IMR-90 (cell line): ENCODE measurements at regions not wholly inside any gene's neighbourhood (a gene's known extent, or its start where the extent isn't known, plus 50 kb on each side); places are given as distances from the start of the nearest gene placed in this dataset.

Experiments used
- ATAC-seq: fragments of 200-7000 bp; cut with Tn5 transposase; 2 replicates; pipeline ENCODE4 v1.9.1; 2020; ENCODE audit warnings: low read depth, mild to moderate bottlenecking, moderate library complexity
- BruUV-seq: library from RNA; stranded (reverse); fragments of 400-500 nt; replicated peaks from 2 replicates; lab custom pipeline; 2021; lab: Mats Ljungman, UMichigan
- CTCF ChIA-PET: fragments of 300-600 bp; formaldehyde crosslinking; extraction: SDS; loops from one replicate; lab custom pipeline; 2021; ENCODE audit warnings: antibody characterized with exemption; lab: Yijun Ruan, JAX
- POLR2A ChIA-PET: fragments of 300-600 bp; sonication (Branson Sonifier 250); formaldehyde crosslinking; loops from one replicate; lab custom pipeline; 2022; ENCODE audit warnings: antibody characterized with exemption; ENCODE audit not compliant: unreplicated experiment; lab: Charles Lee
- DNase-seq: peaks from one replicate; pipeline ENCODE4 v3.0.0; 2013
- H2AFZ ChIP-seq: replicated peaks from 2 replicates; pipeline ENCODE3; 2013; ENCODE audit warnings: low read length, mild to moderate bottlenecking; ENCODE audit not compliant: poor library complexity
- H2AK5ac ChIP-seq: 2 replicates; pipeline ENCODE4 v1.6.1; 2013; ENCODE audit warnings: low read depth, low read length, inconsistent platforms
- H2AK9ac ChIP-seq: replicated peaks from 2 replicates; pipeline ENCODE3; 2013; ENCODE audit warnings: mild to moderate bottlenecking, low read depth, low read length, moderate library complexity; ENCODE audit not compliant: poor library complexity
- H2BK120ac ChIP-seq: 2 replicates; pipeline ENCODE4 v1.6.1; 2013; ENCODE audit warnings: low read depth, low read length, inconsistent platforms
- H2BK15ac ChIP-seq: 3 replicates; pipeline ENCODE4 v1.6.1; 2013; ENCODE audit warnings: low read depth, low read length, inconsistent platforms
- H2BK20ac ChIP-seq: 2 replicates; pipeline ENCODE4 v1.6.1; 2013; ENCODE audit warnings: low read depth, mild to moderate bottlenecking, inconsistent platforms, low read length, moderate library complexity
- H2BK5ac ChIP-seq: 2 replicates; pipeline ENCODE4 v1.6.1; 2013; ENCODE audit warnings: mild to moderate bottlenecking, low read depth, low read length, inconsistent platforms; ENCODE audit not compliant: poor library complexity, severe bottlenecking
- H3K14ac ChIP-seq: replicated peaks from 2 replicates; pipeline ENCODE4 v1.6.1; 2013; ENCODE audit warnings: low read depth, low read length, inconsistent platforms
- H3K18ac ChIP-seq: 2 replicates; pipeline ENCODE4 v1.6.1; 2013; ENCODE audit warnings: low read depth, low read length, control low read depth
- H3K23ac ChIP-seq: 2 replicates; pipeline ENCODE4 v1.6.1; 2013; ENCODE audit warnings: low read depth, low read length, inconsistent platforms
- H3K27ac ChIP-seq: 2 replicates; pipeline ENCODE4 v1.5.1; 2013; ENCODE audit warnings: mild to moderate bottlenecking, control low read depth, low read length; ENCODE audit not compliant: insufficient read depth
- H3K27me3 ChIP-seq: 2 replicates; pipeline ENCODE4 v1.6.1; 2013; ENCODE audit warnings: low read length; ENCODE audit not compliant: control insufficient read depth, insufficient read depth
- H3K36me3 ChIP-seq: 2 replicates; pipeline ENCODE4 v1.6.1; 2013; ENCODE audit warnings: low read length, mixed read lengths; ENCODE audit not compliant: control insufficient read depth, insufficient read depth
- H3K4ac ChIP-seq: 2 replicates; pipeline ENCODE4 v1.6.1; 2013; ENCODE audit warnings: low read depth, low read length, inconsistent platforms
- H3K4me1 ChIP-seq: 2 replicates; pipeline ENCODE4 v1.6.1; 2013; ENCODE audit warnings: low read length, mixed read lengths; ENCODE audit not compliant: control insufficient read depth, insufficient read depth
- H3K4me2 ChIP-seq: 2 replicates; pipeline ENCODE4 v1.6.1; 2013; ENCODE audit warnings: low read depth, mild to moderate bottlenecking, control low read depth, low read length, moderate library complexity
- H3K4me3 ChIP-seq: 2 replicates; pipeline ENCODE4 v1.5.1; 2013; ENCODE audit warnings: low read depth, mild to moderate bottlenecking, control low read depth, low read length, moderate library complexity; ENCODE audit not compliant: insufficient read depth
- H3K56ac ChIP-seq: 2 replicates; pipeline ENCODE4 v1.6.1; 2013; ENCODE audit warnings: low read length, inconsistent platforms; ENCODE audit not compliant: insufficient read depth; ENCODE audit errors: extremely low read depth
- H3K79me1 ChIP-seq, 2 experiments: 2 replicates each; pipeline ENCODE4 v1.6.1; 2013; ENCODE audit warnings: low read length in 2 of 2, inconsistent platforms in 1 of 2, low read depth in 1 of 2
- H3K9ac ChIP-seq: 2 replicates; pipeline ENCODE4 v1.6.1; 2013; ENCODE audit warnings: low read depth, low read length, control low read depth
- H3K9me1 ChIP-seq: 2 replicates; pipeline ENCODE4 v1.6.1; 2013; ENCODE audit warnings: low read length, inconsistent platforms; ENCODE audit not compliant: insufficient read depth
- H3K9me3 ChIP-seq: 2 replicates; pipeline ENCODE4 v1.6.1; 2013; ENCODE audit warnings: low read length; ENCODE audit not compliant: control insufficient read depth, insufficient read depth
- H4K20me1 ChIP-seq: 2 replicates; pipeline ENCODE4 v1.6.1; 2013; ENCODE audit warnings: low read length, inconsistent platforms; ENCODE audit not compliant: insufficient read depth
- H4K5ac ChIP-seq: 2 replicates; pipeline ENCODE4 v1.6.1; 2013; ENCODE audit warnings: mild to moderate bottlenecking, low read depth, low read length, control low read depth
- H4K8ac ChIP-seq, 2 experiments: 2 replicates each; pipeline ENCODE4 v1.6.1; 2013; ENCODE audit warnings: low read depth in 2 of 2, low read length in 2 of 2, control low read depth in 1 of 2, inconsistent platforms in 1 of 2
- H4K91ac ChIP-seq: 2 replicates; pipeline ENCODE4 v1.6.1; 2013; ENCODE audit warnings: low read depth, low read length, inconsistent platforms; ENCODE audit not compliant: insufficient read depth
- FOS ChIP-seq: fragments of 150-350 bp; IDR thresholded peaks from 2 replicates; pipeline ENCODE4 v1.6.1; 2016; ENCODE audit warnings: low read depth, low read length
- MAFK ChIP-seq: IDR thresholded peaks from 2 replicates; pipeline ENCODE4 v1.6.1; 2012; ENCODE audit warnings: low read depth, low read length, improper control_type of control experiment
- MAZ ChIP-seq: IDR thresholded peaks from 2 replicates; pipeline ENCODE4 v1.6.1; 2012; ENCODE audit warnings: low read depth, mild to moderate bottlenecking, low read length, improper control_type of control experiment, moderate library complexity, borderline replicate concordance
- MXI1 ChIP-seq: IDR thresholded peaks from 2 replicates; pipeline ENCODE4 v1.6.1; 2012; ENCODE audit warnings: low read depth, mild to moderate bottlenecking, low read length, moderate library complexity, borderline replicate concordance
- NFE2L2 ChIP-seq: fragments of 150-350 bp; IDR thresholded peaks from 2 replicates; pipeline ENCODE4 v1.6.1; 2016; ENCODE audit warnings: low read depth, mild to moderate bottlenecking, low read length
- POLR2A ChIP-seq: IDR thresholded peaks from 2 replicates; pipeline ENCODE4 v1.6.1; 2012; ENCODE audit warnings: mild to moderate bottlenecking, low read depth, low read length
- WGBS, 2 experiments: methylation state at CpG; one replicate each; pipeline versions ENCODE4 v1.1.5 to v1.1.7; 2013; ENCODE audit warnings: missing lambda C conversion rate in 2 of 2; ENCODE audit not compliant: insufficient read length in 1 of 2; ENCODE audit errors: extremely low coverage in 2 of 2; 5-methylcytosine and 5-hydroxymethylcytosine counted together
- dilution Hi-C: fragments of 300-500 bp; cut with HindIII; formaldehyde crosslinking; loops from one replicate; pipeline ENCODE4 v1.14.3; 2018; ENCODE audit warnings: low sequenced_read_pairs; ENCODE audit not compliant: unreplicated experiment
- in situ Hi-C: fragments of 300-500 bp; cut with MboI; formaldehyde crosslinking; loops from 3 replicates; pipeline ENCODE4 v1.14.3; 2019; ENCODE audit warnings: low sequenced_read_pairs, inconsistent platforms, mixed read lengths
- intact Hi-C: fragments of 100-400 bp; cut with micrococcal nuclease; formaldehyde crosslinking; loops from 2 replicates; pipeline ENCODE4 v1.10.0; 2022
- TF ChIP-seq, protein P1 (sequence below): fragments of 150-350 bp; IDR thresholded peaks from 2 replicates; pipeline ENCODE4 v1.6.1; 2016; ENCODE audit warnings: low read depth, mild to moderate bottlenecking, low read length, moderate library complexity, borderline replicate concordance

DNA sequence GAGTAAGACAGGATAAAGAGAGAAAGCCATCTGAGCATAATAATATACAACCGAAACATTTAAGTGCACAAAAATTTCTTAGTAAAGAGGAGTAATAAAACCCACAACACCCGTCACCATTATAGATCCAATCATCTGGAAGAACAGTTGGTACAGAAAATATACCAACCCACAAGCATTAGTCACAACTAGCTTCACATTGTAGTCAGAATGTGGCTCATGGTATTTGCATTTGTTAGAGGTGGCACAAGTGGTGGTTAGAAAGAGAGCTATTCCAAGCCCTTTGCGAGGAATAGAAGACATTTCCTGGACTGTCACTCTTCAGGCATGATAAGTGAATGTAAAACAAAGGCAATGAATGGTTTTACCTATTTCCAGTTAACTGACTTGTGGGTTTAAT is 677.5 kb upstream of the ST8SIA4 start:
- Histone ChIP-seq H2BK15ac (no peak overlapping the region), H2BK5ac (no peak overlapping the region), H3K27me3 (no peaks in the 10 kb centered on the region), H2AK9ac (no peak overlapping the region), H3K36me3 (no peaks in the 10 kb centered on the region), H3K14ac (no peak overlapping the region), H4K20me1 (no peaks in the 10 kb centered on the region), H3K4me2 (no peak overlapping the region), H3K23ac (no peak overlapping the region), H3K9ac (no peak overlapping the region), H3K79me1 (no peaks in the 10 kb centered on the region), H2AK5ac (no peak overlapping the region), H3K56ac (no peak overlapping the region), H3K27ac (no peak overlapping the region), H2BK120ac (no peak overlapping the region), H2AFZ (no peak overlapping the region), H4K91ac (no peak overlapping the region), H2BK20ac (no peak overlapping the region), H3K18ac (no peak overlapping the region), H3K4me3 (no peak overlapping the region), H3K9me1 (no peaks in the 10 kb centered on the region), H3K4me1 (no peaks in the 10 kb centered on the region), H3K9me3 (peaks cover 3% of the 10 kb centered on the region), H4K5ac (no peak overlapping the region), H4K8ac (no peak overlapping the region), H3K4ac (no peak overlapping the region)
- dilution Hi-C loops = no loop called here
- in situ Hi-C loops = no loop called here
- ChIA-PET CTCF (no interaction called here), POLR2A (no interaction called here)
- WGBS, 2 experiments = no CpG with 5 or more reads among the region's 3 CpGs
- TF ChIP-seq POLR2A (no peak), FOS (no peak), MAZ (no peak), MAFK (no peak), NFE2L2 (no peak), MXI1 (no peak)
- TF ChIP-seq, protein P1, sequence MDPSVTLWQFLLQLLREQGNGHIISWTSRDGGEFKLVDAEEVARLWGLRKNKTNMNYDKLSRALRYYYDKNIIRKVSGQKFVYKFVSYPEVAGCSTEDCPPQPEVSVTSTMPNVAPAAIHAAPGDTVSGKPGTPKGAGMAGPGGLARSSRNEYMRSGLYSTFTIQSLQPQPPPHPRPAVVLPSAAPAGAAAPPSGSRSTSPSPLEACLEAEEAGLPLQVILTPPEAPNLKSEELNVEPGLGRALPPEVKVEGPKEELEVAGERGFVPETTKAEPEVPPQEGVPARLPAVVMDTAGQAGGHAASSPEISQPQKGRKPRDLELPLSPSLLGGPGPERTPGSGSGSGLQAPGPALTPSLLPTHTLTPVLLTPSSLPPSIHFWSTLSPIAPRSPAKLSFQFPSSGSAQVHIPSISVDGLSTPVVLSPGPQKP = no peak
- ATAC-seq = no peak
- no TSS peak for BruUV-seq
- intact Hi-C loops = no loop called here
- no peak for DNase-seq
